Psoas muscle (tissue), 7 donors: ENCODE measurements at regions not wholly inside any gene's neighbourhood (a gene's known extent, or its start where the extent isn't known, plus 50 kb on each side); places are given as distances from the start of the nearest gene placed in this dataset.

ENCODE experiments used
- ATAC-seq, 4 donors: fragments of 200-7000 bp; cut with Tn5 transposase; one replicate each; pipeline ENCODE4 v1.9.1; 2020; ENCODE audit warnings: moderate library complexity in 3 of 4, mild to moderate bottlenecking in 2 of 4
- DNase-seq, 2 donors: peaks; one replicate each; pipeline ENCODE4 v3.0.0-alpha.2; 2020
- H3K27ac ChIP-seq: fragments of 200-600 bp; one replicate; pipeline ENCODE4 v1.8.0; 2022
- H3K27me3 ChIP-seq, 3 donors: fragments of 200-600 bp in 1 of 3; one replicate each; pipeline versions ENCODE4 v1.6.1 to v1.8.0; 2013 to 2022; ENCODE audit warnings: low read length in 2 of 3, mild to moderate bottlenecking in 2 of 3, moderate library complexity in 1 of 3; ENCODE audit not compliant: insufficient read depth in 3 of 3
- H3K36me3 ChIP-seq, 2 donors: fragments of 200-600 bp in 1 of 2; one replicate each; pipeline versions ENCODE4 v1.6.1 to v1.8.0; 2013 to 2022; ENCODE audit warnings: low read depth in 1 of 2, mild to moderate bottlenecking in 1 of 2, moderate library complexity in 1 of 2; ENCODE audit not compliant: insufficient read depth in 1 of 2
- H3K4me1 ChIP-seq: fragments of 200-600 bp; one replicate; pipeline ENCODE4 v1.8.0; 2022
- H3K4me3 ChIP-seq: fragments of 200-600 bp; one replicate; pipeline ENCODE4 v1.8.0; 2022; ENCODE audit warnings: mild to moderate bottlenecking
- H3K9me3 ChIP-seq: fragments of 200-600 bp; one replicate; pipeline ENCODE4 v1.8.0; 2022
- WGBS, 3 donors: extraction: QIAGEN DNeasy Blood & Tissue Kit; methylation state at CpG; one replicate each; pipeline versions ENCODE4 v1.1.6 to v1.1.7; 2013; 5-methylcytosine and 5-hydroxymethylcytosine counted together
- intact Hi-C, 2 donors: fragments of 100-400 bp; cut with DNase I; formaldehyde crosslinking; loops; one replicate each; pipeline versions ENCODE4 v1.11.0 to v1.14.2; 2022
- TF ChIP-seq, protein P1 (sequence below): fragments of 200-600 bp; IDR thresholded peaks from one replicate; pipeline ENCODE4 v1.8.0; 2022; ENCODE audit warnings: antibody characterized with exemption
- donor health status: healthy with polysubstance abuse.
- donor health status: DM: no; HTN: no; CAD: no; lungs with moderate emphysema.
- donor health status: Bipolar disorder and iron deficiency.
- donor health status: healthy.
- donor health status: DM: yes; HTN: yes; CAD: no.
- donor health status: DM: no; HTN: no; CAD: no.
- donor health status: DM: yes; HTN: yes; CAD: no.

DNA sequence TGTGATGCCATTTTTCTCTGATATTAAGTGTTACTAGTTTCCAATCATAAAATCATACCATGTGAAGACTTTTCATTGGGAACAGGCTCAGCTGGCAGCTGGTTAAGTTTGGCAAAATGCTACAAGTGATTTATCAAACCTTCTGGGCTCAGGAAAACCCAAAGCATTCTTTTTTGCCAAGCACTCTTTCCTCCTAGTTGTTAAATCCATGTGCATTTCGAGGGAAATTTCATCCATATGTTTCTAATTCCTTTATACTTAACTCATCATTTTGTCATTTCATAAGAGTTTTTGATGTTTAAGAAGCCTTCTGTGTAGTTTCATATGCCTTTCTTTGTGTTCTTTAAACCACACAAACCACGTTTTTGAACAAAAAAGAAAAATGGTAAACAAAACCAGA is 217.6 kb upstream of the PDE10A start:
- H3K27ac ChIP-seq = no peak overlapping the region

DNA sequence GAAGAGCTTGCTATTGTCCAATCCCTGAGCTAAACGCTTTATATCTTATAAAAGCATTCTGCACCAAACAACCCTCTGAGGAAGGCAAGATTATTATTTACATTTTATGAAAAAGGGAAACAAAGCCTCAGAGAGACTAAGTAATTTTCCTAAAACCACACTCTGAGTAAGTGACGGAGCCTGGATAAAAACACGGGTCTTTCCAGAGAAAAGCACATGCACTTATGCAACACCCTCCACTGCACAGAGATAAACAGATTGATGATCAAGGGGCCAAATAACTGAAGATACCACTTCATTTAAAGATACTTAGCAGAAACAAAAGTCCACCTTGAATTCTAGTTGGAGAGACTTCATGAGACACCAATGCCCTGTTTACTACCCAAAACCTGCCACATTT is 214.7 kb upstream of the PDE10A start:
- intact Hi-C loops = no loop called here
- ATAC-seq (no peak), DNase-seq (no peak)
- TF ChIP-seq, protein P1, sequence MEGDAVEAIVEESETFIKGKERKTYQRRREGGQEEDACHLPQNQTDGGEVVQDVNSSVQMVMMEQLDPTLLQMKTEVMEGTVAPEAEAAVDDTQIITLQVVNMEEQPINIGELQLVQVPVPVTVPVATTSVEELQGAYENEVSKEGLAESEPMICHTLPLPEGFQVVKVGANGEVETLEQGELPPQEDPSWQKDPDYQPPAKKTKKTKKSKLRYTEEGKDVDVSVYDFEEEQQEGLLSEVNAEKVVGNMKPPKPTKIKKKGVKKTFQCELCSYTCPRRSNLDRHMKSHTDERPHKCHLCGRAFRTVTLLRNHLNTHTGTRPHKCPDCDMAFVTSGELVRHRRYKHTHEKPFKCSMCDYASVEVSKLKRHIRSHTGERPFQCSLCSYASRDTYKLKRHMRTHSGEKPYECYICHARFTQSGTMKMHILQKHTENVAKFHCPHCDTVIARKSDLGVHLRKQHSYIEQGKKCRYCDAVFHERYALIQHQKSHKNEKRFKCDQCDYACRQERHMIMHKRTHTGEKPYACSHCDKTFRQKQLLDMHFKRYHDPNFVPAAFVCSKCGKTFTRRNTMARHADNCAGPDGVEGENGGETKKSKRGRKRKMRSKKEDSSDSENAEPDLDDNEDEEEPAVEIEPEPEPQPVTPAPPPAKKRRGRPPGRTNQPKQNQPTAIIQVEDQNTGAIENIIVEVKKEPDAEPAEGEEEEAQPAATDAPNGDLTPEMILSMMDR = no peak
- no peak overlapping the region for H3K27ac ChIP-seq
- peaks cover 0 to 8% (median 0%) of the 10 kb centered on the region in 3 donors for H3K27me3 ChIP-seq
- no peaks in the 10 kb centered on the region for H3K4me1 ChIP-seq
- no peaks in the 10 kb centered on the region for H3K9me3 ChIP-seq
- 54 to 79% (median 70%) methylated on average over 3 of the region's 3 CpGs for WGBS, 3 donors
- no peak overlapping the region for H3K4me3 ChIP-seq
- no peaks in the 10 kb centered on the region for H3K36me3 ChIP-seq

More for the DNA sequence above, 217.6 kb upstream of the PDE10A start:
- no peak overlapping the region for H3K4me3 ChIP-seq
- no peak for ATAC-seq
- 36 to 64% (median 38%) methylated on average over 2 of the region's 2 CpGs for WGBS, 3 donors
- H3K36me3 ChIP-seq = no peaks in the 10 kb centered on the region
- H3K4me1 ChIP-seq = no peaks in the 10 kb centered on the region
- H3K9me3 ChIP-seq = no peaks in the 10 kb centered on the region
- intact Hi-C loops = loop anchor here in 1 of 2 donors (5.0 kb wide), 1 partner anchor 122 kb away; no protein-coding TSS in a partner anchor
- peaks cover 0 to 4% (median 0%) of the 10 kb centered on the region in 3 donors for H3K27me3 ChIP-seq
- no peak for DNase-seq
- TF ChIP-seq, protein P1 = no peak

DNA sequence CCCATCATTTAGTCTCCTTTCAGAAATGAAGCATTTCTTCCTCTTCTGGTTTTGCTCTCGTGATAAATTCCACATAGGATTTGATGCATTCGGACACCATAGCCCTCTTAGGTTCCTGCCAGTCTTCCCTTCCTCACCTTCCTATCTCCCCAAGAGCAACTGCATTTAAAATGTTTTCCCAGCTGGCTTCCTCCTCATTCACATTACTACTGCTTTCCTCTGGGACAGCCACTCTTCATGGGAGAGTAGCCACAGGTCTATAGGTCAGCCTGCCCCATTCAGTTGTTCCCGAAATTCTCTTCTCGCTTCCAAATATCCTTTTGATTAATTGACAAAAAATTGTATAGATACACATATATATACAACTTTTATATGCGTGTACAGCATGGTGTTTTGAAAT is 214.2 kb upstream of the PDE10A start:
- 30 to 38% (median 34%) methylated on average over 5 of the region's 5 CpGs for WGBS, 3 donors
- intact Hi-C loops = no loop called here

DNA sequence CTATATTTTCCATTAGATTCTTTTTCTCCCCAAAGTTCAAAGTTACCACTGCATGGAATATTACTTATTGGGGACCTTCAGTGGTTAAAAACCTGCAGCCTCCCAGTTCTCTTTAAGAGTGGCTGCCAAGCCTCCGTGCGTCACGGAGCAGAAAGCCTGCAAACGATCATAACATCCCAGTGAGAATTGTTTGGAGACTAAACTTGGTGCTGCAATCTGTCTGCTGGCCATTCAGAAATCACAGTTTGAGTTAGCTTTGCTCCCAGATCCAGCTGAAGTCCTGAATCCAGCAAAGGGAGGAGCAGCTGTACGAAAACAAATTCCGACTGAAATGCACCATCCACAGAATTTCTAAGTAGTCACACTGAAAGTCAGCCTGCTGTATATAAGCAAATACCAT is 213.5 kb upstream of the PDE10A start:
- no peak overlapping the region for H3K27ac ChIP-seq
- DNase-seq (peak; percentile 51 to 74), ATAC-seq (peak in 1 of 4 donors; percentile 50)
- H3K4me1 ChIP-seq = no peaks in the 10 kb centered on the region
- no peak overlapping the region for H3K4me3 ChIP-seq
- intact Hi-C loops = no loop called here
- TF ChIP-seq, protein P1 = no peak
- no peaks in the 10 kb centered on the region for H3K36me3 ChIP-seq
- WGBS, 3 donors = 5 to 13% (median 6%) methylated on average over 6 of the region's 6 CpGs
- H3K9me3 ChIP-seq = no peaks in the 10 kb centered on the region
- peaks cover 0 to 8% (median 0%) of the 10 kb centered on the region in 3 donors for H3K27me3 ChIP-seq

More for the DNA sequence above, 214.2 kb upstream of the PDE10A start:
- DNase-seq (no peak), ATAC-seq (no peak)
- peaks cover 0 to 8% (median 0%) of the 10 kb centered on the region in 3 donors for H3K27me3 ChIP-seq
- TF ChIP-seq, protein P1 = no peak
- no peaks in the 10 kb centered on the region for H3K9me3 ChIP-seq
- H3K27ac ChIP-seq = no peak overlapping the region
- H3K4me1 ChIP-seq = no peaks in the 10 kb centered on the region
- no peaks in the 10 kb centered on the region for H3K36me3 ChIP-seq
- H3K4me3 ChIP-seq = no peak overlapping the region

DNA sequence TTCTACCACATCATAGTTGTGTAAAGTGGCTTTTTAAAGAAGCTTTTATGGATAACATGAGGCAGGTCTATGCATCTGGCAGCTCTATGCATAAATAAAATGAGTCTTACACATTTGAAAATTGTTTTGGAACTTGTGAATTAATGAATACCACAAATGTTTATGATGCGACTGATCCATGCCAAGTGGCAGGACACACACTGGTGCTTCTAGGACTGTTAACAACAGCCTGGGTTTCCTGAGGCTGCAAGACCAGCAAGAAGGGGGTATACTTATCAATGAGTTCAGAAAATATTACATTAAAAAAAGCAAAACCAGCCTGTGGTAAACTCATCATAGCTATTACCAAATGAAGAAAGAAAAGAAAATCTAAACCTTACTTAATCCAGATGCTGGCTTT is 212.9 kb upstream of the PDE10A start:
- H3K9me3 ChIP-seq = peaks cover 4% of the 10 kb centered on the region
- H3K4me1 ChIP-seq = no peaks in the 10 kb centered on the region
- H3K4me3 ChIP-seq = no peak overlapping the region
- H3K36me3 ChIP-seq = no peaks in the 10 kb centered on the region
- 42 to 60% (median 52%) methylated on average over 1 of the region's 1 CpG for WGBS, 3 donors
- no peak overlapping the region for H3K27ac ChIP-seq
- H3K27me3 ChIP-seq = peaks cover 0 to 8% (median 0%) of the 10 kb centered on the region in 3 donors
- ATAC-seq (no peak), DNase-seq (no peak)
- TF ChIP-seq, protein P1 = no peak
- intact Hi-C loops = no loop called here
